ENCODE measurements at regions not wholly inside any gene's neighbourhood (a gene's known extent, or its start where the extent isn't known, plus 50 kb on each side); places are given as distances from the start of the nearest gene placed in this dataset.

GRCh38 chr22:27194096-27194748 is 536.8 kb downstream of the MIAT start:
- intact Hi-C loops (cut with DNase I) = no loop called here
- Histone ChIP-seq H3K27ac (no peak overlapping the region), H3K36me3 (no peaks in the 10 kb centered on the region), H3K9me3 (no peaks in the 10 kb centered on the region), H3K27me3 (no peaks in the 10 kb centered on the region), H3K4me3 (no peak overlapping the region), H3K4me1 (no peaks in the 10 kb centered on the region)
- DNase-seq (ENCODE audit: extremely low spot score in 2 of 2) = peak in 1 of 2 donors; percentile 27
- TF ChIP-seq POLR2A (IDR thresholded peaks at IDR 0.05) = no peak
- no peak for TF ChIP-seq CTCF (IDR thresholded peaks at IDR 0.05)
- TF ChIP-seq POLR2AphosphoS5 (IDR thresholded peaks at IDR 0.05; ENCODE audit: insufficient read depth in 1 of 2, low read depth in 1 of 2) = no peak

- Histone ChIP-seq H3K4me3 (no peak overlapping the region), H3K27ac (no peak overlapping the region), H3K36me3 (no peaks in the 10 kb centered on the region), H3K27me3 (no peaks in the 10 kb centered on the region), H3K9me3 (no peaks in the 10 kb centered on the region), H3K4me1 (no peaks in the 10 kb centered on the region)
- intact Hi-C loops (cut with DNase I) = no loop called here
- DNase-seq (ENCODE audit: extremely low spot score in 2 of 2) = no peak
- TF ChIP-seq POLR2A (IDR thresholded peaks at IDR 0.05) (no peak), POLR2AphosphoS5 (IDR thresholded peaks at IDR 0.05; ENCODE audit: insufficient read depth in 1 of 2, low read depth in 1 of 2) (no peak), CTCF (IDR thresholded peaks at IDR 0.05) (no peak)
Measured at GRCh38 chr22:27195094-27195493, 537.7 kb downstream of the MIAT start.

- intact Hi-C loops (cut with DNase I) = no loop called here
- H3K27ac ChIP-seq = no peak overlapping the region
- TF ChIP-seq POLR2AphosphoS5 (IDR thresholded peaks at IDR 0.05; ENCODE audit: insufficient read depth in 1 of 2, low read depth in 1 of 2) = no peak
- no peak for TF ChIP-seq CTCF (IDR thresholded peaks at IDR 0.05)
- TF ChIP-seq POLR2A (IDR thresholded peaks at IDR 0.05) = no peak
- no peaks in the 10 kb centered on the region for H3K27me3 ChIP-seq
- DNase-seq (ENCODE audit: extremely low spot score in 2 of 2) = no peak
- no peaks in the 10 kb centered on the region for H3K4me1 ChIP-seq
- no peaks in the 10 kb centered on the region for H3K36me3 ChIP-seq
- H3K9me3 ChIP-seq = no peaks in the 10 kb centered on the region
- H3K4me3 ChIP-seq = no peak overlapping the region
Measured at GRCh38 chr22:27195494-27195893, 538.1 kb downstream of the MIAT start.

GRCh38 chr22:27196606-27197005 is 539.2 kb downstream of the MIAT start:
- DNase-seq (ENCODE audit: extremely low spot score in 2 of 2) = no peak
- Histone ChIP-seq H3K27ac (no peak overlapping the region), H3K27me3 (no peaks in the 10 kb centered on the region), H3K9me3 (no peaks in the 10 kb centered on the region), H3K4me3 (no peak overlapping the region), H3K36me3 (no peaks in the 10 kb centered on the region), H3K4me1 (no peaks in the 10 kb centered on the region)
- TF ChIP-seq POLR2AphosphoS5 (IDR thresholded peaks at IDR 0.05; ENCODE audit: insufficient read depth in 1 of 2, low read depth in 1 of 2) (no peak), POLR2A (IDR thresholded peaks at IDR 0.05) (no peak), CTCF (IDR thresholded peaks at IDR 0.05) (no peak)
- intact Hi-C loops (cut with DNase I) = no loop called here

- Histone ChIP-seq H3K4me1 (no peaks in the 10 kb centered on the region), H3K27me3 (no peaks in the 10 kb centered on the region), H3K36me3 (no peaks in the 10 kb centered on the region), H3K27ac (no peak overlapping the region), H3K4me3 (no peak overlapping the region), H3K9me3 (no peaks in the 10 kb centered on the region)
- no peak for DNase-seq (ENCODE audit: extremely low spot score in 2 of 2)
- intact Hi-C loops (cut with DNase I) = no loop called here
- no peak for TF ChIP-seq POLR2A (IDR thresholded peaks at IDR 0.05)
- TF ChIP-seq POLR2AphosphoS5 (IDR thresholded peaks at IDR 0.05; ENCODE audit: insufficient read depth in 1 of 2, low read depth in 1 of 2) = no peak
- no peak for TF ChIP-seq CTCF (IDR thresholded peaks at IDR 0.05)
Measured at GRCh38 chr22:27197052-27197451, 539.7 kb downstream of the MIAT start.

Data from vagina (tissue), 2 donors.